Glomerular visceral epithelial cell (primary cell): ENCODE measurements at regions not wholly inside any gene's neighbourhood (a gene's known extent, or its start where the extent isn't known, plus 50 kb on each side); places are given as distances from the start of the nearest gene placed in this dataset.
A peak's percentile ranks its signal among the peaks of the same experiment; 100 is the strongest.

Experiments used
- DNase-seq: peaks from one replicate; pipeline ENCODE4 v3.0.0-alpha.2; 2016; ENCODE audit errors: extremely low spot score

DNA sequence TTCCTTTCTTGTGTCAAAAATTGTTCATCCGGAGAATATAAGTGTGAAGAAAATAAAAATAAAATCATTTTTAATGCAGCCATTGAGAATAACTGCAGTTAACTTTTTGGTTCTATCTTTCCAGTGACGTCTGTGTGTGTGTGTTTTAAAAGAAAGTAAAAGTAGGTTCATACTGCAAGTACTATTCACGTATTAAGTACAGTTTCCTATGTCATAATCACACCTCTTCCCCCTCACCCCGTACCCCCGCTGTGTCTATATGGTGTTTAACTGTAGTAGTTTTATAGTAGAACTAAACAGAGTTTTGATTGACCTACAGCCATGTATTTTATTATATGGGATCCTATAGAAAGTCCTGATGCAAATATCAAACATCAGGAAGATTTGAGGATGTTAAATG is 78.5 kb upstream of the CLCN4 start:
- no peak for DNase-seq

DNA sequence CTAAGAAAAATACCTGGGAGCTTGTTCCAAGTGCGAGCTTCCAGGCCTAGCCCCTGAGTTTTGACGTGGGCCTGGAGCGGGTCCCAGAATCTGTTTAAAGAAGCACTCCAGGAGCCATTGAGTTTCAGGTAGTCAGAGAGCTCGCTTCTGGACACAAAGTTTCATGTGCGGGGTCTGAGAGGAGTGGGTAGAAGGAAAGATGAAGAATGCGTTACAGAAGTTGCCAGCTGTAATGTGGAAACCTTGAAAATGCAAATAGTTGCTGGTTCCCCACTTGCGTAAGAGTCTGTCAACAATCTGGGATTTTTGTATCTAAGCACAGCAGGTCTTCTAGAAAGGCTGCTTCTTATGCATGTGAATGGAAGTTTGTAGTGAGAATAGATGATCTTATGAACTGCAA is 77.5 kb upstream of the CLCN4 start:
- no peak for DNase-seq

DNA sequence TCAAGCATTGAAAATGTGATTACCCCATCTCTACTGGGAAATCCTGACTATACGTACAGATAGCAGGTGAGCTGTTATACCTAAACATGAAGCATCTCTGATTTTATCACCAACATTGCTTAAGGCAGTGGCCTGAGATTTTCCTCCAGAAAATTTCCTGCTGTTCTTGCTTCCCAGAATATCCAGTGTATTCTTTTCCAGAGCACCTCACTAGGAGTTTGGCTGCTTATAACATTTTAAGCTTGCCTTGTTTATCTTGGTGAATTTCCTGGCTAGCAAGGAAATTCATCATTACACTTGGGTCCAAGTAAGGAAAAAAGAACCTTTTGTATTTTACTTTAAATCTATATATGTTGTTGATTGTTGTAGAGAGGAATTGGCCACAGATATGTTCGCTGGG is 73.0 kb upstream of the CLCN4 start:
- no peak for DNase-seq

DNA sequence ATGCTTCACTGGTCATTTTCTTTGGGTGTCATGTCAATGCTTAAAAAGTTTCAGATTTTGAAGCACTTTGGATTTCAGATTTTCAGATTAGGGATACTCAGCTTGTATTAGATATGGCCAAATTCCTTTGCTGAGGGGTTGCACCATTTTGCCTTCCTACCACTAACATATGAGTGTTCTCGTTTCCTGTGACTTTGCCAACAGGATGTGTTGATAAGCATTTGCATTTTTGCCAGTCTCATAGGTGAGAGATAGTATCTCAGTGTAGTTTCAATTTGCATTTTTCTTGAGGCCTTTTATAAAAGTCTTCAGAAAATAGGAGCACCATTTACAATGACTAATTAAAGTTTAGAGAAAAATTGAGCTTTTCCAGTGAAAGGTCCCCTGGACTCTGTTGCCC is 71.6 kb upstream of the CLCN4 start:
- DNase-seq = no peak

DNA sequence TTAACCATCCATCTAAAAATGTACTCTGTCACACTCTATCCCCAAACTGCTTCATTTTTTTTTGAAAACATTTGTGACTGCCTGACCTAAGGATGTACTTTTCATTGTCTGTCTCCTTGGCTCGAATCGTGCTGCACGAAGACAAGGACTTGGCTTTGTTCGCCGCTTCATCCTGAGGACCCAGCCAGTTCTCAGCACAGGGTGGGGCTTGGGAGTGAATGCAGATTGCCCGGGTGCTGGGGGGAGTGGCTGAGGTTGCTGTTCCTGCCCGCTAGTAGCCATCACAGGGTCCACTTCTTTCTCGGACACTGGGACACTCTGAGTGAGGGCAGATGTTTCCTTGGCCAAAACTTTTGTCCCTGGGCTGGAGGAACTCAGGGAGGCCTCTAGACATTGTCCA is 70.1 kb upstream of the CLCN4 start:
- DNase-seq = no peak

DNA sequence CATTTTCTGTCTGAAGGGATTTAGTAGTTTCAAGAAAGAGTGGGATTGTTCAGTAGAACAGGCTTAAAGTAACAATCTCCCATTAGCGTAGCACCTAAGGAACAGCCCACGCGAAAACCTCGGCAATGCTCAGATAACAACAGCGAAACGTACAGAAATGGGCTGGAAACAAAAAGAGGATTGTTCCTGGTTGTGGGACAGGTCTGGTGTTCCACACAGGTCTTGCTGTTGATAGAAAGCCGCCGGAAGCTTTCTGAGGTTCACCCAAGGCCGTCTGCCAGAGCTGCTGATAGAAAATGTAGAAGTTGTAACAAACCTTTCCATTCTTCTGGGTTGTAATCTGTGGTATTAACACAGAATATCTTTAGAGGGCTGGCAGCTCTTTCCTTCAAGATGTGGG is 69.4 kb upstream of the CLCN4 start:
- no peak for DNase-seq

DNA sequence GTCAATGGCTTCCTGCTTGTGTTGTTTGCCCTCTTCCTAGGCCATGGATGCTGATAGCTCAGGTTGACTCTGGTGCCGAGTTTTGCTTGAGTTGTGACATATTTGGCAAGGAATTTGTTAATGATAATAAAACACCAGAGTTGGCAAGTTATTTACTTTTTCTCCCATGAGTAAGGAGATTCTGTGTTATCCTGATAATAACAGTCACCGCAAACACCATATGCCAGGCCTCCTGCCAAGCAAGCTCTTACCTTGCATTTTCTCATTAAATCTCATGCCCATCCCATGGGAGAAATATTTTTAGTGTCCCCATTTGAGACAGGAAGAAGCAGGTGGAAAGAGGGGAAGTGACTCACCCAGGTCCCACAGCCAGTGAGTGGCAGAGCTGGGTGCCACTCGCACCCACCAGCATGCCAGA is 67.4 kb upstream of the CLCN4 start:
- DNase-seq = peak; percentile 3

DNA sequence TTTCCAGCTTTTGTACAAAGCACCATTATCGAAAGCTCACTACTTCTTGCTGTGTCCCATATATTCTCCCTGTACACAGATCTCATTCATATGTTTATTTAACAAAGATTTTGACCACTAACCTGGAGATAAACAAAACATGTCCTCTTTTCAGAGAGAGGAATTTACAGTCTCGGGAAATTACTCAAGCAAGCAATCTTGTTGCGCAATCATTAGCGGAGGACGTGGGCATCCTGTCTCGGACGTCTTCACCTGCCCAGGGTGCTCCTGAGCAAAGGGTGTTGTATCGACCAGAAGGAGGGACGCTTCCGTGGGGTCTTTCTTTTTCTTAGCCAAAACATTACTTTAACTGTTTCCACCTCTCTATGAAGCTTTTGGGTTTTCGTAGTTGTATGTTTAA is 66.5 kb upstream of the CLCN4 start:
- DNase-seq = no peak

DNA sequence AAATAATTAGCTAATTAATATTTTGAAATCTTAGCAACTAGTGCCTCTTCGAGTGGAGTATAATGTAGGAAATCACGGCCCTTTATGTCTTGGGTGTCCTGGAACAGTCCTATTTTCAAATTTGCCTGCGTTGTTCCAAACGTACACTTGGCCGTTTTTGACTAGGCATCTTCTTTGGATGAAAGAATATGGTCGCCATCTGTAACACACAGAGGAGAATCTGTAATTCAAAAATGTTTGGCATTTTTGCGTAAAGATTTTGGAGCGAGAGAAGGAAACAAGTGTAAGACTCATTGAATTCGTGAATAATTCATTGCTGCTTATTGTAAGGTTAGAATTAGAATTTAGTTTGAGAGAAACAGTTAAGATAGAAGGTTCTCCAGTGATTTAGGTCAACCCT is 61.5 kb upstream of the CLCN4 start:
- no peak for DNase-seq

DNA sequence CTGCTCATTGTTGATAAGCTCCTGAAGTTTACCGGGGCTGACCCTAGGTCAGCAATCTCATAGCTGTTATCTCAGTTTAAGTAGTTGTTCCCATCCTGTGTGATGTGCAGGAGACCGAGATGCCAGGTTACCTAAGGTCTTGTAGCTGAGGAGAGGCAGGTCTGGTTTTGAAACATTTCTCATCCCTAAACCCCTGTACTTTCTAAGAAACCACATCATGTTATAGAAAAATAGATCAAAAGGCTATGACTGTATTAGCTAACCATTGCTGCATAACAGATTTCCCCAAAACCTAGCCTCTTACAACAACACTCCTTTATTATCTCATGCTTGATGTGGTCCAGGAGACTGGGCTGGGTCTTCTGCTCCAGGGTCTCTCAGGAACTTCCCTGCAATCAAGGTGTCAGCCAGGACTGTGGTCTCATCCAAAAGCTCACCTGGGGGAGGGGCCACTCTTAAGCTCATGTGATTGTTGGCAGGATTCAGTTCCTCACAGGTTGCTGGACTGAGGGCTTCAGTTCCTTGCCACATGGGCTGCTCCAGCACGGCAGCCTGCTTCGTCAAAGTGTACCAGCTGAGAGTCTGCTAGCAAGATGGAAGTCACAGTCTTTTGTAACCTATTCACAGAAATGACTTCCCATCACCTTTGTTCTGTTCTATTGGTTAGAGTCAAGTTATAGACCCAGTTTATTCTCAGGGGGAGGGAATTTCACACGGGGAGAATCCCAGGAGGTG is 60.9 kb upstream of the CLCN4 start:
- DNase-seq = no peak

DNA sequence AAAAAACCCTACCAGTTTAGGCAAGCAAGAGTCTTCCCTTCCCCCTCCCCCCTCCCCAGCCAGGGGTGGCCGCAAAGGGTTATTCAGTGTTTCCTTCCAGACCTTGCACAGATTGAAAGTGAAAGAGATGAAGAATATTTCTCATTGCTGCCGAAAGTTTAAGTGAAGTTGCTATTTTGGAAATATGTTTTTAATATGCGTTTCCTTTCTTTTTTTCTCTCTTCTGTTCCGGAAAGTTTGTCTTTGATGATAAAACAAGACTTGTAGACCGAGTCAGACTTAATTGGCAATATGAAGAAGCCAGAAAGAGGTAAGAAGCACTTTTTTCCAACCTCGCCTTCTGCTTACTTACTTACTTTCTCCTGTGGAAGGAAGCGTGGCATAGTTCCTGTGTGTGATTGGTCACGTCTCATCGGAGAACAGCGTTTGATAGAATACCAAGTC is 58.5 kb upstream of the CLCN4 start:
- DNase-seq = no peak

DNA sequence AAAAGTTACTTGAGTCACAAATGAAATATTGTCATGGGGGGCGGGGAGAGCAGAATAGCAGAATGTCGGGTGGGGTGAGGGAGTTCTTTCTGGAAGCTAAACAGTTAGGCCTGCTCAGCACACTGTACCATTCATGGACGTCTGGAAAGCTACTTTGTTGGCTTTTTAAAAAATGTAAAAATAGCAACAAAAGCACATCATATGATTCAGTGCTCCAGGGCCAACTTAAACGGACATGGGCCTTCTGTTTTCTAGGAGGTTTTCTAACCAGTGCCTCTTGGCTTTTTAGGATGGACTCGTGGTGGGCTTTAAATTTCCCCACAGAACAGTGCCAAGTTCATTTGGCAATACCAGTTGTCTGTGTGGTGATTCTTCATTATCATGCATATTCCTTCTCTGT is 57.4 kb upstream of the CLCN4 start:
- DNase-seq = no peak

DNA sequence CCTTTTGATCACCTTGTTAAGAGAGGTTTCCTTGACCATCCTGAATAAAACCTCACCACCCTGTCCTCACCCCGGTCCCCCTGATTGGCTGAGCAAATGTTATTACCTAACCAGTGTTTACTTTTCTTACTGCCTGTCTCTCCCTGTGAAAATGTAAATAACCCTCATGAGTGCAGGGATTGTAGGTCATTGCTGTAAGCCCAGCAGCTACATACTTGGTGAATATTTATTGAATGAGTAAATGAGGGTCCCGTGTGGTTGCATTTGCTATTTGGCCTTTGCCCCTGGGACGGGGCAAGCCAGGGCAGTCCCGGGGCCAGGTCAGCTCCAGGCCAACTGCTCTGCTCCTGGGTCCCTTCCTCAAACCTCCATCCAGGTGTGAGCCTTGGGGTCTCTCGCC is 55.5 kb upstream of the CLCN4 start:
- no peak for DNase-seq

DNA sequence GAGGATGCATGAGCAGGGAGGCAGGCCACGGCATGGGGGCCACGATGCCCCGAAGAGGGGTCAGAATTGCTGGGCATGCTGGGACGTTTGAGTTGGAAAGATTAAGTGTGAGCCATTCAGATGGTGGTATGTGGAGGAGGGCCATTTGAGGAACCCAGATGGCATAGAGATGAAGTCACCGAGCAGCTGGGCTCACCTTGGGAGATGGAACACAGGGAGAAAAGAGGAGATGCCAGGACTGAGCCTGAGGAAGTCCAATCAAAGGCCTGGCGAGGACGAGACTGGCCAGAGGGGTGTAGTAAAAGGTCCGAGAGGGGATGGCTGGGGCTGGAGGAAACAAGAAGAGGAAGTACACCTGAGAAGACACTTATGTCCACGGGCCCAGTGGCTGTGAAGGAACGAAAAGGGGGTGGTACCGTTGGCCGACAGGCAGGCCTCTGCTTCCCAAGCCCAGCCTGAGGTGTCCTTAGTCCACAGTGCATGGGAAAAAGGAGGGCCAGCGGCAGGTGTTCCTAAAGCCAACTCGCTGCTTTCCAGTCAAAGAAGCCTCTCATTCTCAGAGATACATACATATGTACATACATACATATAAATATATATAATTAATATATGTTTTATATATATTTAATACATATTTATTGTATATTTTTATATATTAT is 54.6 kb upstream of the CLCN4 start:
- DNase-seq = no peak

DNA sequence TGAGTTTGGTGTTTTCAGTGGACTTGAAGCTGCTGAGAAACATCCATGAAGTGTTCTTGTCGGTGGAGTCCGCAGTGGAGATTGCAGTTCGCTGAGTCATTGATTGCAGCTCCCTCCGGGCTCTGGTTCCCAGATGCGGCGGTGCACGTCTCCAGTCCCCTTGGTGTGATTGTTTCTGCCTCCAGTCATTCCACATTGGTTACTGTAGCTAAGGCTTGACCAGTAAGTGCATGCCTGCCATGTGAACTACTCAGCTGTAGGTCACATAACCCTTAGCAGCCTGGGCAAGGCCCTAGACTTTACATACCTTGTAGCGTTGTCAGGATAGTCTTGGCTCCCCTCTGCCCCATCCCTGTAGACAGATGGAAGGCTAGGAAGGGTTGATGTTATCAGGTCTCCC is 53.8 kb upstream of the CLCN4 start:
- DNase-seq = peak; percentile 70

DNA sequence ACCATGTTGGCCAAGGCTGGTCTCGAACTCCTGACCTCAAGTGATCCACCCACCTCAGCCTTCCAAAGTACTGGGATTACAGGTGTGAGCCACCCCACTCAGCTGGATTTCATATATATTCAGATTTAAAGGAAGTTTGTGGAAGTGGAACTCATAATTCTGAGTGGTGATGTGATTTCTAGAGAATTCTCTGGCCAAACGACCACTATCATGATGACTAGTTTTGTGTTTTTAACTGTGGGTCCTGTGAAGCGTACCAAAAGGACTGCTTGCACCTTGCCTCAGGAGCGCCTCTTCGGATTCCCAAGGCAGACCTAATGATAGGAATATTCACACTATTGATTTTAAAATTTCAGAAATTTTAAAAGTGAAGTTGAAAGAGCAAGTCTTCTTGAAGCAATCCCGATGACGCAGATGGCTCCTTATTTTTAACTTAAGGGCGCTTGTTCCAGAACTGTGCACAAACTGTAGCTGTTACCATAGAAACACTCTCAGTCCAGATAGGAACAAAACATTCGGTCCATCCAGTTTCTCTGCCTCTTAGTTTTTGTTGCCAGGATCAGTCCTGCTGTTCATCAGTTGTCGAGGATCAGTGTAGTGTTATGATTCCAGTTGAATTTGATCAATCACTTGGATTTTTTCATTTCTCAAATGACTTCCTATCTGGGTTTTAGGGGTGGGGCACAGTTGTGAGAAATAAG is 51.7 kb upstream of the CLCN4 start:
- no peak for DNase-seq

DNA sequence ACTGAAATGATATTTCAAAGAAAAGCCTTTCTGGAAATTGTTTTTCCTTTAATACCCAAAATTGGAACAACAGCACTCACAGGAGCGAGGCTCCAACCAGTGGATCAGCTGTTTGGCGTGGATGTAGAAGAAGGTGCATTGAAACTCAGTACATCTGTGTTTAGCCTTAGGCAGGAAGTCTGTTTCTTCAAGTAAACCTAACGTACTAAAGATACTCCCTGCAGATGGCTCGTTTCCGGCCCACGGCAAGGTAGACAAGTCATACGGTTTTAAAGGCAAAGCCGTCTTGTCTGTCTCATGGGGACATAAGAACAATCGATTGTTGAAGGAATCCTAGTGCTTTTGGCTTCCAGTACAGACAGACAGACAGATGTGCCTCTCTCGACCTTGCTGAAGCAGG is 50.0 kb upstream of the CLCN4 start:
- DNase-seq = no peak
